GM19468 (cell line): ENCODE measurements at regions not wholly inside any gene's neighbourhood (a gene's known extent, or its start where the extent isn't known, plus 50 kb on each side); places are given as distances from the start of the nearest gene placed in this dataset.
"Not testable (repeated sequence)": the region's sequence is repeated elsewhere in the genome, so short reads cannot be mapped to it uniquely, and the experiment has no call there.

Experiments used
- ATAC-seq: cut with Tn5 transposase; IDR thresholded peaks from one replicate; pipeline ENCODE4 v1.9.1; 2021; ENCODE audit warnings: mild to moderate bottlenecking, moderate library complexity, moderate number of reproducible peaks; ENCODE audit not compliant: unreplicated experiment; ENCODE audit errors: extremely low read depth

DNA sequence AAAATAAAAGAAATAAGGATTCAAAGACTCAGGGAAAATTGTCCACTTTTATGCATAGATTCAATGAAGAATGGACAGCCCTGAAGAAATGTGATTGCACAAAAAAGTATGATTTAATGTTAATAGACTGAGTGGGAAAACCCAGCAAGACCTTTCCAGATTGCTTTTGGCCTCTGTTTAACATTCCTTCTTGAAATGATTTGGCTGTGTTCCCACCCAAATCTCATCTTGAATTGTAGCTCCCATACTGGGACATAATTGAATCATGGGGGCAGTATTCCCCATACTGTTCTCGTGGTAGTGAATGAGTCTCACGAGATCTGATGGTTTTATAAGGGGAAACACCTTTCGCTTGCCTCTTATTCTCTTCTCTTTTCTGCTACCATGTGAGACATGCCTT, 1316.9 kb upstream of the SEL1L start:
- no peak for ATAC-seq

DNA sequence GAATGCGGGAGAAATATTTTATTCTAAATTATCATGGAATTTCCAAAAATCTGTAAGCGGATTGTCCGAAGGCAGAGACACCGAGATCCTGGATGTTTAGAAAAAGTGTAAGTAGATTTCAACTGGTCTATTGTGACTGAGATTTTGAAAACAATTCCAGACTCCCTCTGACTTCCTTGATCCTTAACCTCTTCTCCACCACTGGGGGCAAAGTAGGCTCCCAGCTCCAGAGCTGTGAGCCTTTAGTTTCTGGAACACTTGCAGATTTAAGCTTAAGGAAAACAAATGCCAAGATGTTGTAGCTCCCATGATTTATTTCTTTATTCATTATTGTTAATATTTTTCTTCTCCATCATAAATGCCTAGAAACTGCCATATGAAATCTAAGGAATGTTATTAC, 1320.5 kb upstream of the SEL1L start:
- no peak for ATAC-seq

DNA sequence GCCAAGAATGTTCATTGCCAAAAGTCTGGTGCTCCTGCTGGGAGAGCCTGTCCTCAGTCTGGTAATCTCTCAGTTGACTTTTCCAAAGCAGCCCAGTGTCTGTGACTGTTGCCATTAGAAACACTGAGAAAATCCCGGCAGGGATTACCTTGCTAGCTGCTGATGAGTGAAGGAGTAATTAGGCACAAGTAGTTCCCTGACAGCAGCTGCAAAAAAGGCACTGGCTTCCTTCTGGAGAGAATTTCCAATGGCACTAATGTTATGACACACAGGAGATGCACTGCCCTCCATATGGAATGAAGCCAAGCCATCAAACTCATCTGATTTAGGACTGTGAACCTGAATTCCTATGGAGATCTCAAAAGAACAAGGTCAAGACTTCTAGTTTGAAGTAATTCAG, 1321.2 kb upstream of the SEL1L start:
- no peak for ATAC-seq

GRCh38 chr14:82855912-82856391, 1322.3 kb upstream of the SEL1L start:
- ATAC-seq = no peak

DNA sequence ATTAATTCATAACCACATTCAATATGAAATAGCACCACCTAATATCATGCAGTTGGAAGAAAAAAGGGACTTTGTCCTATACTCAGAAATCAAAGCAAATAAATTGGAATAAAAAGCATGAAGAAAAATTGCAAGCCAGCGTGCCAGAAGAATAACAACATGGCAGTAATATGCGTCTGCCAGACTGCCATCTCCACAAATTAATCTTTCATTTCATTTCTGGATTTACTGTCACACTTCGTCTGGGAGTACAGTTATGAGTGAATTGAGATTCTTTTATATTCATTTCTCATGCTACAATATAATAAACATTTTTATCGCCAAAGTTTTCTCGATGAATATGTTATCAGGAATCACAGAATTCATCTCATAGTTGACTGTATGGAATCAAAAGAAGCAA, 1327.7 kb upstream of the SEL1L start:
- no peak for ATAC-seq

- ATAC-seq = no peak
These were observed 1338.8 kb upstream of the SEL1L start for GRCh38 chr14:82872494-82872893.

DNA sequence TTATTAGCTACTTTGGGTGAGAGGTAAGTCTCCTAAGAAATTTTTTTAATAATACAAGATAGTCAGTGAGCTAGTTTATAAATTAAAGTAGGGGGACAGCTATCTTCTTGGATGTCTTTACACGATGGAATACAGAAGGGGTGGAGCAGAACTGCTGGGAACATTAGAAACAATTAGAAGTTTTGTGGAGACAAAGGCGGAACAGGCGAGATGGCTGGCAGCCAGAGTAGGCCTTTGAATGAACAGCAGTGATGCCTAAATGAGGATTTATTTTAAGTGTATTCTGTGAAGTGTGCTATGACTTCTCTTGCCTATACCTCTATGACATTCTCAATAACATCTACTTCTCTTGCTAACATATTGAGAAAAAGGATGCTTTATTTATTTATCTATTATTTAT, 1345.3 kb upstream of the SEL1L start:
- no peak for ATAC-seq

DNA sequence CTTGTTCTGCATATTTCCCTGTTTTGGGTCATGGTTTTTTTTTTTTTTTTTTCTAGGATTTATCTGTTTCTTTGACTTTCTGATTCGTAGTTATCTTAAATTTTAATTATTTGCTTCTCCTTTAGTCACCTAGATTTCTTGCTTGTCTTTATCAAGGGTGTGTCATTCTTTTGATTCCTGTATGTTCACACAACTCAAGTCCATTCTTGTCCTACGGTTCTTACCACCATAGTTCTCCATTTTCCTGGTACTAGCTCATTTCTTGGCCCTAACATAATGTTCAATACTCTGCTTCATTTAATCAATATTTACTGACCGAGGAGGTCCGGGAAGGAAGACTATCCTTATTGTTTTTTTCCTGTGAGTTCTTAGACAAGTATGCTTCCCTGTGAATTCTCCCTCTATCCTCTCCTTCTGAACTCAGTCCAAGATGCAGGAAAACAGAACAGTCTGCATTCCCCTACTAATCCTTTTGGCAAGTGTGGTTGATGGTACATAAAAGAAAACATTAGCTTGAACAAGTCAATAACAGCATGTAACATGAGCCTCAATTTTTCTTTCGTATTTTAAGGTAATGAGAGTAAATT, 1346.4 kb upstream of the SEL1L start:
- no peak for ATAC-seq

DNA sequence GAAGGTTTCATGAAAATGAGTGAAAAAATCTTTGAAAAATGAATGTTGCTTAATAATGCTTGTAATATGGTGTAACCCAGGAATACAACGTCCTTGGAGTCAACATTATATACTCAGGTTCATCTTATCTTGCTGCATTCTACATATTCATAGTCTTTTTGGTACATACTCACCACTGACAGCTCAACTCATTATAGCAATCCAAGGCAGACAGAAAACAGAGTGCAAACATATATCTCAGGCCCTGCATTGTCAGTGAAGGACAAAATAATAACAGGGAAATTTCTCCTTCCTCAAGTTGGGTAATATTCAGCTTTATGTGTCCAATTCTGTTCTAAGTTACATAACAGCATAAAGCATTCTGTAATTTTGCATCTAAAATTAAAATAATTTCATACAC, 1353.0 kb upstream of the SEL1L start:
- no peak for ATAC-seq

DNA sequence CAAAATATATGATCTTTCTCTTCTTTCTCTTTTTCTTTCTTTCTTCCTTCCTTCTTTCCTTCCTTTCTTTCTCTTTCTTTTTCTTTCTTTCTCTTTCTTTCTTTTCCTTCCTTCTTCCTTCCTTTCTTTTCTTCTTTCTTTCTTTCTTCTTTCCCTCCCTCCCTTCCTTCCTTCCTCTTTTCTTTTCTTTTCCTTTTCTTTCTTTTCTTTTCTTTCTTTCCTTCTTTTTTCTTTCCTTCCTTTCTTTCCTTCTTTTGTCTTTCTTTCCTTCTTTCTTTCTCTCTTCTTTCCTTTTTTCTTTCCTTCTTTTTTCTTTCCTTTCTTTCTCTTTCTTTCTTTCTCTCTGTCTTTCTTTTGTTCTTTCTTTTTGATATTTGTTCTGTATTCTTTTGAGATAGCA, 1356.0 kb upstream of the SEL1L start:
- no peak for ATAC-seq

- no peak for ATAC-seq
These were observed 1362.8 kb upstream of the SEL1L start for GRCh38 chr14:82896476-82896875.

GRCh38 chr14:82897469-82898308, 1364.0 kb upstream of the SEL1L start:
- no peak for ATAC-seq

DNA sequence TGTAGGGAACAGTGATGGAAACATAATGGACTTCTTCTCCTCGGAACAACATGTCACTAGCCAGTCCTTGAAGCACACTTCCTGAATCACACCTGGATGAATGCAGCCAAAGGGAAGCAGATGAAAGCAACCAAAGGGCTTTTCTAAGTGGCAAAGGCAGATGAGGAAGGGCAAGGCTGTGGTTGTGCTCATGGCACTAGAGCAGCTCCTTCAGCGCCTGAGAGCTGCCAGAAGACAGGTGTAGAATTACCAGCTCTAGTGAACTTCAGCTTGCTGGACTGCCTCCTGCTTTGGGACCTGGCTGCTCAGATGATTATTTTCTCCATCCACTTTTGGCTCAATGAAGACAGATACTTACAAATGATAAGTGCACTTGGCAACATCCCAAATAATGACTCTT, 1372.1 kb upstream of the SEL1L start:
- ATAC-seq = no peak

DNA sequence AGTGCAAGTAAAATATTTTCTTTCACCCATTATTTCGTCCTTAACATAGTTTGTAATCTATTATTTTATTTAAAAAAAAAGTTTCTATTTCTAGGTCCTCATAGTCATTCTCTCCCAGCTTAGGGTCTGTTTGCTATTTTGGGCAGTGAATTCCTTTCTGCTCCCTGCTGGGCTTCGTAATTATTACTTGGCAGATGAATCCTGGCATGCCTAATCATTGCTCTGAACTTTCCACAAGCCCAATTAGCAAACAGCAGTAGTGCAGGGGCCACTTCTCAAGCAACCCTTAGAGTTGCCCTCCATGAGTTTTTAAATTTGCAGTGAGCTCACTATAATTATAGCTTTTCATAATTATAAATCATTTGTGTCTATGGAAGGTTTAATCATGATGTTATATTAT, 1378.3 kb upstream of the SEL1L start:
- no peak for ATAC-seq

- no peak for ATAC-seq
These were observed 1379.7 kb upstream of the SEL1L start for GRCh38 chr14:82913396-82913795.

DNA sequence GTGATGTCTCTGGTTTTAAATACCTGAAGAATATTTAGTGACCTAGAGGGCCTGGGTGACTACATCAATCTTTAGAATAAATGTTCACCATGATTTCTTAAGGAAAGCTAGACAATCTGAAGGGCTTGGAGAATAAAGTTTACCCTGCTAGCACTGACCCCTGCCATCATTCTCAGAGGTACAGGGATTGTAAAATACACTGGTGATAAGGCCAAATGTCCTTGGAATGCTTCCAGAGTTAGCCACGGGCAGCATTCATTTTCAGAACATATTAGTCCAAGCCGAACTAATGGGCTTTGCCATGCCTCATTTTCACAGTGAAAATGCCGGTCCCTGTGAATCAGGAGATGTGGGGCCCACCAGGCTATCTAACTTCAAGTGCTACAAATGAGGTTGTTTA, 1381.7 kb upstream of the SEL1L start:
- no peak for ATAC-seq

DNA sequence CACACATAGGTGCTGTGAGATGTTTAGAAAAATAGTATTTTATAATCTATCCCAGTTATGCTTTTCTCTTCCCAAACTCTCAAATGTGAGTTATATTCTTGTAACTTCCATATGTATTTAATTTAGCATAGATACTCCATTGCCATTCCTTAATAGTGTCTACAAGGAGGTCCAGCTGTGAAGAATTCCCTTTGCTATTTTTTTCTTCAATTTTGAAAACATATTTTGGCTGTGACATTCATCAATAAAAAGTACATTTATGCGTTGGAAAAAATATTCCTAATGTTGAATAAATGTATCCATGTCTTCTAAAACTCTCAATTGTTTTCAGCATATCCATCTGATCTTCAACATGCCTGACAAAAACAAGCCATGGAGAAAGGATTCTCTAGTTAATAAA, 1402.0 kb upstream of the SEL1L start:
- no peak for ATAC-seq

- ATAC-seq = no peak
These were observed 1417.5 kb upstream of the SEL1L start for GRCh38 chr14:82951171-82951570.

DNA sequence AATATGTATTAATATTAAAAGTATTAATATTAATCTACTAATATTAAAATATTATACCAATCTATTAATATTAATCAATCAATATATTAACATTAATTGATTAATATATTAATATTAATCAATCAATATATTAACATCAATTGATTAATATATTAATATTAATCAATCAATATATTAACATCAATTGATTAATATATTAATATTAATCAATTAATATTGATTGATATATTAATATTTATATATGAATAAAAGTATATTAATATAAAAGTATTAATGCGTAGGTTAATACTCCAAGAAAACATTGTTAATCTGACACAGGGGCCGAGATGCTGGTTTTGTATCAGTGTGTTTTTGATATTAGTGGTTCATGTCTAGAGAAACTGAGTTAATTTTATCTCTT, 1430.1 kb upstream of the SEL1L start:
- ATAC-seq = no peak

DNA sequence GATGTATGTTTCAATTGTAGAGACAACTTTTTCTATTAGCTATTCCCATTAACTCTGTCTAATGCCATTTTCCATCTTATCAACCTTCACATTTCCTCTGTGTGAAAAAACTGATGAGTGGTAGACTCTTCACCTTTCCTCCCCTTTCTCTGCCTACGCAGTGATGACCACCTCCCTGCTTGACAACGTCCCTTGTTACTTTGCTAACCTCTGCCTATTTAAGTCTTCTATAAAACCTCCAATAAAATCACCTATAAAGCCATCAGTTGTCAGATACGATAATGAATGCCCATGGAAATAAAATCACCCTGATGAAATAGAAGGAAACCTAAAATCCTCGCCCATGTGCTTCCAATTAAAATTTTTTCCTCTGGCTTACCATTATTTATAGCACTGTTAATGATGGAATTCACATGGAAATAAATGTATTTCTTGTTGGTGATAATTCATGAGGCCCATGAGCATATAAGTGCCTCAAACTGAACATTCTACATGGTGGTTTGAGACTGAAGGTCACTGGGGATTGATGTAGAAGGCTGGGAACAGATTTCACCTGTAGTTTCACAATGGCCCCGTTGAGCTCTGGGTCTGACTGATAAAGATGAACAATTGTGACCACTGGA, 1454.0 kb upstream of the SEL1L start:
- no peak for ATAC-seq

- not testable (repeated sequence) for ATAC-seq
These were observed 1460.9 kb upstream of the SEL1L start for GRCh38 chr14:82994547-82994946.
